ENCODE measurements at regions not wholly inside any gene's neighbourhood (a gene's known extent, or its start where the extent isn't known, plus 50 kb on each side); places are given as distances from the start of the nearest gene placed in this dataset.

- TF ChIP-seq ZNF518A (tag by site-specific recombination; conservative IDR thresholded peaks at IDR 0.05; ENCODE audit: low read depth) (no peak), ZSCAN18 (tag by site-specific recombination; IDR thresholded peaks at IDR 0.05) (no peak), ZNF211 (tag by site-specific recombination; IDR thresholded peaks at IDR 0.05; ENCODE audit: low read depth) (no peak), ZNF366 (tag by site-specific recombination; conservative IDR thresholded peaks at IDR 0.05) (no peak)
These were observed 143.7 kb downstream of the WSCD1 start (continued) for GRCh38 chr17:6213859-6214258.

GRCh38 chr17:6212766-6213165 lies 142.6 kb downstream of the WSCD1 start:
- H3K36me3 ChIP-seq (ENCODE audit: control insufficient read depth in 2 of 2, insufficient read depth in 1 of 2, low read length in 2 of 2) = no peaks in the 10 kb centered on the region
- H3K4me3 ChIP-seq (ENCODE audit: low read depth, low read length) = no peak overlapping the region
- no peak overlapping the region for H3K27ac ChIP-seq (ENCODE audit: extremely low read depth, low read depth, low read length)
- H3K4me1 ChIP-seq (ENCODE audit: control insufficient read depth, insufficient read depth, low read length) = no peaks in the 10 kb centered on the region
- no peaks in the 10 kb centered on the region for H3K9me3 ChIP-seq (ENCODE audit: control insufficient read depth, insufficient read depth, low read depth, low read length)
- ChIA-PET CTCF (no interaction called here), POLR2A (no interaction called here)
- no peak for TF ChIP-seq ZNF664 (tag by site-specific recombination; IDR thresholded peaks at IDR 0.05)

- H3K4me3 ChIP-seq (ENCODE audit: low read depth, low read length) = no peak overlapping the region
- H3K9me3 ChIP-seq (ENCODE audit: control insufficient read depth, insufficient read depth, low read depth, low read length) = no peaks in the 10 kb centered on the region
- CTCF ChIA-PET = interaction anchor here (0.6 kb wide), 1 partner anchor 264 kb away, joined by 4 read pairs; no protein-coding TSS in a partner anchor
- H3K36me3 ChIP-seq (ENCODE audit: control insufficient read depth in 2 of 2, insufficient read depth in 1 of 2, low read length in 2 of 2) = no peaks in the 10 kb centered on the region
- TF ChIP-seq ZNF48 (tag by site-specific recombination; IDR thresholded peaks at IDR 0.05) = no peak
- no peak for TF ChIP-seq REST (tag by site-specific recombination; IDR thresholded peaks at IDR 0.05)
- no peak for TF ChIP-seq ZNF585B (tag by site-specific recombination; IDR thresholded peaks at IDR 0.05)
- no peak for TF ChIP-seq ZBTB17 (tag by site-specific recombination; IDR thresholded peaks at IDR 0.05)
- TF ChIP-seq ZNF473 (tag by site-specific recombination; IDR thresholded peaks at IDR 0.05) = no peak
- no peak for TF ChIP-seq ZBTB10 (tag by site-specific recombination; IDR thresholded peaks at IDR 0.05)
- TF ChIP-seq ZNF449 (tag by site-specific recombination; IDR thresholded peaks at IDR 0.05) = no peak
- no peak for TF ChIP-seq ZNF184 (tag by site-specific recombination; IDR thresholded peaks at IDR 0.05)
- no peak for TF ChIP-seq KLF7 (tag by site-specific recombination; IDR thresholded peaks at IDR 0.05; ENCODE audit: borderline replicate concordance)
- TF ChIP-seq ZNF169 (tag by site-specific recombination; IDR thresholded peaks at IDR 0.05) = no peak
- POLR2A ChIA-PET = interaction anchor here (0.6 kb wide), 1 partner anchor 1642 kb away, joined by 3 read pairs; no protein-coding TSS in a partner anchor
- H3K27ac ChIP-seq (ENCODE audit: extremely low read depth, low read depth, low read length) = no peak overlapping the region
- no peaks in the 10 kb centered on the region for H3K4me1 ChIP-seq (ENCODE audit: control insufficient read depth, insufficient read depth, low read length)
These were observed 139.7 kb downstream of the WSCD1 start for GRCh38 chr17:6209829-6210228.
